SK-N-MC (cell line): ENCODE measurements at regions not wholly inside any gene's neighbourhood (a gene's known extent, or its start where the extent isn't known, plus 50 kb on each side); places are given as distances from the start of the nearest gene placed in this dataset.

Experiments used
- DNase-seq: peaks from one replicate; pipeline ENCODE4 v3.0.0-alpha.2; 2011; ENCODE audit warnings: low read depth, low spot score
- H3K27ac ChIP-seq: fragments of 200-600 bp; sonication (generic); 2 replicates; pipeline ENCODE4 v1.5.1; 2016; ENCODE audit warnings: mixed run types
- H3K36me3 ChIP-seq: fragments of 200-600 bp; sonication (generic); 2 replicates; pipeline ENCODE4 v1.6.1; 2017; ENCODE audit warnings: antibody characterized with exemption, low read length, mixed read lengths; ENCODE audit not compliant: insufficient read depth
- H3K4me3 ChIP-seq: fragments of 200-600 bp; sonication (generic); 2 replicates; pipeline ENCODE4 v1.5.1; 2016
- H3K9ac ChIP-seq: fragments of 200-600 bp; sonication (generic); 2 replicates; pipeline ENCODE4 v1.8.0; 2017; ENCODE audit warnings: mixed run types, mixed read lengths; ENCODE audit not compliant: insufficient read length
- H3K9me3 ChIP-seq: fragments of 200-600 bp; sonication (generic); 2 replicates; pipeline ENCODE4 v1.6.1; 2017; ENCODE audit warnings: low read depth, mild to moderate bottlenecking, antibody characterized with exemption, low read length, moderate library complexity, mixed read lengths
- EZH2 ChIP-seq: fragments of 200-600 bp; sonication (generic); IDR thresholded peaks from one replicate; pipeline ENCODE4 v1.6.1; 2017; ENCODE audit warnings: antibody characterized with exemption
- FOXP2 ChIP-seq: optimal IDR thresholded peaks from 2 replicates; pipeline ENCODE3; 2011; ENCODE audit warnings: mild to moderate bottlenecking, moderate library complexity; ENCODE audit not compliant: insufficient read depth; ENCODE audit errors: extremely low read length, control extremely low read depth
- POLR2AphosphoS5 ChIP-seq: IDR thresholded peaks from 2 replicates; pipeline ENCODE4 v1.6.1; 2012; ENCODE audit warnings: mild to moderate bottlenecking, low read depth, low read length, borderline replicate concordance

GRCh38 chr14:34014936-34015335 lies 64.1 kb upstream of the EGLN3 start:
- H3K36me3 ChIP-seq: no peaks in the 10 kb centered on the region
- no peak for TF ChIP-seq EZH2
- no peak for TF ChIP-seq POLR2AphosphoS5
- TF ChIP-seq FOXP2: no peak
- no peak overlapping the region for H3K9ac ChIP-seq
- H3K9me3 ChIP-seq: no peaks in the 10 kb centered on the region
- H3K27ac ChIP-seq: no peak overlapping the region
- no peak for DNase-seq
- H3K4me3 ChIP-seq: no peak overlapping the region

- no peak for TF ChIP-seq EZH2
- no peak for TF ChIP-seq POLR2AphosphoS5
- no peaks in the 10 kb centered on the region for H3K9me3 ChIP-seq
- DNase-seq: no peak
- no peaks in the 10 kb centered on the region for H3K36me3 ChIP-seq
- H3K27ac ChIP-seq: no peak overlapping the region
- H3K4me3 ChIP-seq: no peak overlapping the region
- no peak overlapping the region for H3K9ac ChIP-seq
Measured at GRCh38 chr14:34013721-34014060, 62.8 kb upstream of the EGLN3 start.

DNA sequence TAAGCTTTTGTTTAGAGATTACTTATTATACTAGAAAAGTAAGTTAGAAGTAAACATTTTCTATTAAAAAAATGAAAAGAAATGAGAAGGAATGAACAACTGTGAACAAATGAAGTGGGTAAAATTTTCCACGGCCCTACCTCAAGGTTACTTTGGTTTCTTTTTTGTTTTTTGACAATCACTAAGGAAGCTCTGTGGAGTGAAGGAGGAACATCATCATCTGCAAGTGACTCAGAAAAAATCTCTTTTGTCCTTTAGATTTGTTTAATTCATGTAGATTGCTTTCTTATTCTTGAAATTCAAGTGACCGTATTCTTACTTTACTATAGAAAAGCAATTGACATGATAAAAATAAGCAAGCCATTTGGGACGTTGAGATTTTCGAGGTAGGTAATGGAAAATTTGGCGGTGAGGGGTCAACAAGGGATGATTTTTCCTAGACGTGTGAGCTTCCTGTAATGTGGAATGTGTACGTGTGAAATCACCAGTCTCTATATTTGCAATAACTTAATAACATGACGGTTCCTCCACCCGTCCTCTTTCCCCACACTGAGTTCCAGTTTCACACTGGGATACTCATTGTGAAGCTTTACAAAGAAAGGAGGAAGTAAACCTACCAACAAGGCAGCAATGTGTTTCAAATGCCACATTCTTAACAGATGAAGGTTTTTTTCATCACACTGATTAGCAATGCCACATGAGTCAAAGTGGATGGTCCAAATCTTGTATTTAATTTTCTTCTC lies 62.3 kb upstream of the EGLN3 start:
- DNase-seq: no peak
- no peaks in the 10 kb centered on the region for H3K9me3 ChIP-seq
- H3K4me3 ChIP-seq: no peak overlapping the region
- H3K36me3 ChIP-seq: no peaks in the 10 kb centered on the region
- H3K9ac ChIP-seq: no peak overlapping the region
- H3K27ac ChIP-seq: no peak overlapping the region
- no peak for TF ChIP-seq POLR2AphosphoS5
- no peak for TF ChIP-seq FOXP2
- no peak for TF ChIP-seq EZH2

DNA sequence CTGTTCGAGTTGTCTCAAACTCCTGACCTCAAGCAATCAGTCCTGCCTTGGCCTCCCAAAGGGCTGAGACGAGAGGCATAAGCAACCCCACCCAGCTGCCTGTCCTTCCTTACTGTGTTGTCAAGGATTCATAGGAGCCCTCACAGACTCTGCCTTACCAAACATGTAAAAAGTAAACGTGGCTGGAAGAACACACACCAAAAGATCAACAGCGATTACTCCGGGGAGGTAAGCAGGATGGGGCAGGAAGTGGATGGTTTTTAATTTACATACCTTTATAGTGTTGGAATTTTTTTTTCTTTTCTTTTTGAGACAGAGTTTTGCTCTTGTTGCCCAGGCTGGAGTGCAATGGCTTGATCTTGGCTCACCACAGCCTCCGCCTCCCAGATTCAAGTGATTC lies 61.5 kb upstream of the EGLN3 start:
- Histone ChIP-seq H3K4me3 (no peak overlapping the region), H3K9me3 (no peaks in the 10 kb centered on the region), H3K36me3 (no peaks in the 10 kb centered on the region), H3K9ac (no peak overlapping the region), H3K27ac (no peak overlapping the region)
- TF ChIP-seq POLR2AphosphoS5 (no peak), FOXP2 (no peak), EZH2 (no peak)
- DNase-seq: no peak

DNA sequence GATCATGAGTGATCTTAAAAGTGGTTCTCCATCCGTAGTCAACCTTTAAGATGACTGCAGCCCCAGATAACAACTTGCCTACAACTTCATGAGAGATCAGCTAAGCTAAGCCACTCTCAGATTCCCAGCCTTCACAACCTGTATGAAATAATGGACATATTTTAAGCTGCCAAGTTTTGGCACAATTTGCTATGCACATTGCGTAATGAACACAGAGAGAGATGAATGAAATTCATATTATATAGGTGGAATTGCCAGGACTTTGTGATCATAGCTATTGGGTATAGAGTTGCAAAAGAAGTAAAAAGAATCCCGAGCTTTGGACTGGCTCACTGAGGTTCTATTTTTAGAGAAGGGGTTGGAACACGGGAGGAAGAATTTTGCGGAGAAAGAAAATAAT lies 59.1 kb upstream of the EGLN3 start:
- no peak for DNase-seq
- no peak overlapping the region for H3K4me3 ChIP-seq
- no peaks in the 10 kb centered on the region for H3K36me3 ChIP-seq
- no peak for TF ChIP-seq POLR2AphosphoS5
- TF ChIP-seq FOXP2: no peak
- TF ChIP-seq EZH2: no peak
- no peak overlapping the region for H3K27ac ChIP-seq
- no peak overlapping the region for H3K9ac ChIP-seq
- H3K9me3 ChIP-seq: no peaks in the 10 kb centered on the region

DNA sequence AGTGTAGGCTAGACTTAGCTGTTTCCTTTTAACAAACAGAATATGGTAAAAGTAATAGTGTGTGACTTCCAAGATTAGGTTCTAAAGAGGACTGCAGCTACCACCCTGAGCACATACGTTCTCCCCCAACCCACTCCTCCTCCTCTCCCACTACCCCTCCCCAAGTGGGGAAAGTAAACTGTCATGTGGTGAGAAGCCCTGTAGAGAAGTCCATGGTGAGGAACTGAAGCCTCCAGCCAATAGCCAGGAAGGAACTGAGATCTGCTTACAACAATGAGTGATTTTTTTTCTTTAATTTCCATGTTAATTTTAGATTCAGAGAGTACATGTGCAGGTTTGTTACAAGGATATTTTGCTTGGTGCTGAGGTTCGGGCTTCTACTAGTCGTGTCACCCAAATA lies 57.0 kb upstream of the EGLN3 start:
- no peak for TF ChIP-seq FOXP2
- no peak for TF ChIP-seq POLR2AphosphoS5
- TF ChIP-seq EZH2: no peak
- H3K27ac ChIP-seq: no peak overlapping the region
- no peak for DNase-seq
- H3K36me3 ChIP-seq: no peaks in the 10 kb centered on the region
- no peak overlapping the region for H3K9ac ChIP-seq
- no peaks in the 10 kb centered on the region for H3K9me3 ChIP-seq
- no peak overlapping the region for H3K4me3 ChIP-seq

DNA sequence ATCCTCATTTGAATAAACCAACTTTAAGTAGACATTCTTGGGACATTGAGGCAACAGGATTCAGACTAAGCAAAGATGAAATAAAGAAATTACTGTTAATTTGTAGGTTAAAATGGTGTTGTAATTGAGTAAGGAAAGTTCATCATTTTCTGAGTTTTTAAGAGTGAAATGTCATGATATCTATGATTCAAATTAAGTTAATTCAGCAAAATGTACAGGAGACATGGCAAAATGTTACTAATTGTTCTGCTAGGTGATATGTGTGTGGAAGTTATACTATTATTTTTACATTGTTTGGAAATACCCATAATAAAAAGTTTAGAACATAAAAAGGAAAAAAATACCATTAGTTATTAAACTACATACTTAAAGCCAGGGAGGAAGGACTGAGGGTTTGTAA lies 55.0 kb upstream of the EGLN3 start:
- Histone ChIP-seq H3K4me3 (no peak overlapping the region), H3K27ac (no peak overlapping the region), H3K9ac (no peak overlapping the region), H3K9me3 (no peaks in the 10 kb centered on the region), H3K36me3 (no peaks in the 10 kb centered on the region)
- DNase-seq: no peak
- TF ChIP-seq POLR2AphosphoS5 (no peak), FOXP2 (no peak), EZH2 (no peak)

GRCh38 chr14:34004881-34005280 lies 54.0 kb upstream of the EGLN3 start:
- TF ChIP-seq FOXP2: no peak
- no peak for TF ChIP-seq POLR2AphosphoS5
- no peak for TF ChIP-seq EZH2
- no peak for DNase-seq

DNA sequence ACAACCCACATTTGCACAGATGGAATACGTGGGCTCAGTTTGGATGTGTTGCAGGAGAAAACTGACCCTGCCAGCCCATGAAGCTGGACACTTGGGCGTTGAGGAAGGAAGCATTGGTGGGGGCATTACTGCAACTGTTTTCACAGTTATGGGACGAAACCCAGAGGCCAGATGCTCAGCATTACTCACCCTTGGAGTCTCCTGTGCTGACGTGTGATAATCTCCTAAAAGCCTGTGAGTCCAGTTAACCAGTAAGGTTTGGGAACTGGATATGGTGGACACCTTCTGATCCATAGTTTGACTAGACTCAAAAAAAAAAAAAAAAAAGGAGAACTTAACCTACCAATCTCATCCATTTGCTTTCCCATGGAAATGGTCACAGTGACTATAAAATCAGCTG lies 52.8 kb upstream of the EGLN3 start:
- no peaks in the 10 kb centered on the region for H3K36me3 ChIP-seq
- no peak overlapping the region for H3K27ac ChIP-seq
- H3K9ac ChIP-seq: no peak overlapping the region
- TF ChIP-seq POLR2AphosphoS5 (no peak), EZH2 (no peak), FOXP2 (no peak)
- no peak for DNase-seq
- H3K9me3 ChIP-seq: no peaks in the 10 kb centered on the region
- no peak overlapping the region for H3K4me3 ChIP-seq

More at GRCh38 chr14:34004881-34005280, 54.0 kb upstream of the EGLN3 start:
- H3K27ac ChIP-seq: no peak overlapping the region
- no peaks in the 10 kb centered on the region for H3K36me3 ChIP-seq
- H3K9ac ChIP-seq: no peak overlapping the region
- no peaks in the 10 kb centered on the region for H3K9me3 ChIP-seq
- no peak overlapping the region for H3K4me3 ChIP-seq
